ENCODE measurements at regions not wholly inside any gene's neighbourhood (a gene's known extent, or its start where the extent isn't known, plus 50 kb on each side); places are given as distances from the start of the nearest gene placed in this dataset.

DNA sequence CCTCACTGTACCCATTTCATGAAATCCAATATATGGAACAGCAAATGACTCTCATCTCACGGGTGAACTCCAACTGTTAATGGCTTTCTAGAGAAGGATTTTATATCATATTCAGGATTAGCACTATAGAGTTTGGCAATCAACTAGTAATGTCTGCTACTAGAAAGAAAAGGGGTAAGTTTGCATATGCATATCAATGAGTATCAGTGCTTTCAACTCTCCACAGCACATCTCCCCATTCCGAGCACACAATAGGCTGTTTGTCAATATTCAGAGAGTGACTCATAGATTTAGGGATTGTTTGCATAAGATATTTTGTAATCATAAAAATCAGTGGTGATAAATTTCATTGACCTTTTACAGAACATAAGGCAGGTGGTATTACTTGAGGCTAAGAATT, 163.2 kb upstream of the LMCD1 start:
- intact Hi-C loops (cut with DNase I; ENCODE audit: low total_unique reads) = no loop called here
- in situ Hi-C loops (cut with MboI; ENCODE audit: low pct_ligation_motif_present in 1 of 4, low pct_unique_long_range_greater_than_20kb in 1 of 4, low sequenced_read_pairs in 3 of 4) = no loop called here

DNA sequence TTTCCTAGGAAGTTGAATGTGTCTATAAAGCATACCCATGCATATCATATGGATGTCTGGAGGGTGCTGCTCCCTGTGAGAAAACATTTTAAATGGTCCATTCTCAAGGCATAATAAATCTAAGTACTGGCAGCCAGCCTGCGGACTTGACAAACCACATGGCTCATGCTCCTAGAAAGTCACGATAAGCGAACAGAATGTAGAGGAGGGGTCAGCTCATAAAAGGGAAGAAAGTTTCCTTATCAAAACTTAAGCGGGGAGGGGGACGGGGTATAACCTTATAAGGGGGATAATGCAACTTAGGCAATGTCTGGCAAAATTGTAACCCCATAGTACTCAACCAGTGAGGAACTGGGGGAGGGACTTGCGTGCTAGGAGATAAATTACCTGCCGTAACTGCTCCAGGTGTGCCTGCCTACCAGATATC, 159.8 kb upstream of the LMCD1 start:
- 5 to 29% methylated on average over 5 to 7 of the region's 7 CpGs for WGBS, 2 donors (ENCODE audit: low coverage in 1 of 2)
- no peak overlapping the region for H3K27ac ChIP-seq
- no peak overlapping the region for H3K4me3 ChIP-seq
- H3K4me1 ChIP-seq = no peaks in the 10 kb centered on the region
- no peak for DNase-seq
- no peaks in the 10 kb centered on the region for H3K36me3 ChIP-seq
- TF ChIP-seq POLR2A (IDR thresholded peaks at IDR 0.05) (no peak), EP300 (IDR thresholded peaks at IDR 0.05; ENCODE audit: low read depth) (no peak), POLR2AphosphoS5 (IDR thresholded peaks at IDR 0.05) (no peak)
- TF ChIP-seq, protein P1, sequence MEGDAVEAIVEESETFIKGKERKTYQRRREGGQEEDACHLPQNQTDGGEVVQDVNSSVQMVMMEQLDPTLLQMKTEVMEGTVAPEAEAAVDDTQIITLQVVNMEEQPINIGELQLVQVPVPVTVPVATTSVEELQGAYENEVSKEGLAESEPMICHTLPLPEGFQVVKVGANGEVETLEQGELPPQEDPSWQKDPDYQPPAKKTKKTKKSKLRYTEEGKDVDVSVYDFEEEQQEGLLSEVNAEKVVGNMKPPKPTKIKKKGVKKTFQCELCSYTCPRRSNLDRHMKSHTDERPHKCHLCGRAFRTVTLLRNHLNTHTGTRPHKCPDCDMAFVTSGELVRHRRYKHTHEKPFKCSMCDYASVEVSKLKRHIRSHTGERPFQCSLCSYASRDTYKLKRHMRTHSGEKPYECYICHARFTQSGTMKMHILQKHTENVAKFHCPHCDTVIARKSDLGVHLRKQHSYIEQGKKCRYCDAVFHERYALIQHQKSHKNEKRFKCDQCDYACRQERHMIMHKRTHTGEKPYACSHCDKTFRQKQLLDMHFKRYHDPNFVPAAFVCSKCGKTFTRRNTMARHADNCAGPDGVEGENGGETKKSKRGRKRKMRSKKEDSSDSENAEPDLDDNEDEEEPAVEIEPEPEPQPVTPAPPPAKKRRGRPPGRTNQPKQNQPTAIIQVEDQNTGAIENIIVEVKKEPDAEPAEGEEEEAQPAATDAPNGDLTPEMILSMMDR (IDR thresholded peaks at IDR 0.05) = no peak
- in situ Hi-C loops (cut with MboI; ENCODE audit: low pct_ligation_motif_present in 1 of 4, low pct_unique_long_range_greater_than_20kb in 1 of 4, low sequenced_read_pairs in 3 of 4) (no loop called here), intact Hi-C loops (cut with DNase I; ENCODE audit: low total_unique reads) (no loop called here)
- peaks cover 9 to 11% of the 10 kb centered on the region in 2 donors for H3K9me3 ChIP-seq
- no peaks in the 10 kb centered on the region for H3K27me3 ChIP-seq

More for the DNA sequence above, 163.2 kb upstream of the LMCD1 start:
- Histone ChIP-seq H3K4me3 (no peak overlapping the region), H3K27me3 (no peaks in the 10 kb centered on the region), H3K4me1 (no peaks in the 10 kb centered on the region), H3K27ac (no peak overlapping the region), H3K9me3 (no peaks in the 10 kb centered on the region), H3K36me3 (no peaks in the 10 kb centered on the region)
- TF ChIP-seq, protein P1 (IDR thresholded peaks at IDR 0.05) = no peak
- TF ChIP-seq POLR2A (IDR thresholded peaks at IDR 0.05) = no peak
- TF ChIP-seq EP300 (IDR thresholded peaks at IDR 0.05; ENCODE audit: low read depth) = no peak
- no peak for TF ChIP-seq POLR2AphosphoS5 (IDR thresholded peaks at IDR 0.05)
- 44 to 67% methylated on average over 2 of the region's 2 CpGs for WGBS, 2 donors (ENCODE audit: low coverage in 1 of 2)
- DNase-seq = no peak

DNA sequence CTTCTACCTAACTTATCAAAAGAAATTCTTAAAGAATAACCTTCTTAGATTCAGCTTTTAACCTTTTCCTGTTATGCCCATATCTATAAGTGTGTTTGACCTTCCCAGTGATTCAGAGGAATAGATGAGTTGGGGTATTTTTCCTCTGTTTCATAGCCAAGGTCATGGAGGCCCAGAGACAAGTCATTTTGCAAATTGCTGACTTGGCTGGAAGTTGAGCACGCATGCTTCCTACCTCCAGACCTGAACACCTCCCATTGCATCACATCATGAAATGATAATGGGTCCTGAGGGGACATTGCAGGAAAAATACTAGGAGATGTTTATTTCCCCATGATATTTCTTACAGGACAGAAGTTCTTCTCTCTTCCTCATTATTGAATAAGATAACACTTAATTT, 158.6 kb upstream of the LMCD1 start:
- Histone ChIP-seq H3K27ac (no peak overlapping the region), H3K27me3 (no peaks in the 10 kb centered on the region), H3K4me3 (no peak overlapping the region), H3K9me3 (peaks cover 9 to 11% of the 10 kb centered on the region in 2 donors), H3K36me3 (no peaks in the 10 kb centered on the region), H3K4me1 (no peaks in the 10 kb centered on the region)
- TF ChIP-seq EP300 (IDR thresholded peaks at IDR 0.05; ENCODE audit: low read depth) (no peak), POLR2AphosphoS5 (IDR thresholded peaks at IDR 0.05) (no peak), POLR2A (IDR thresholded peaks at IDR 0.05) (no peak)
- TF ChIP-seq, protein P1 (IDR thresholded peaks at IDR 0.05) = no peak
- in situ Hi-C loops (cut with MboI; ENCODE audit: low pct_ligation_motif_present in 1 of 4, low pct_unique_long_range_greater_than_20kb in 1 of 4, low sequenced_read_pairs in 3 of 4) (no loop called here), intact Hi-C loops (cut with DNase I; ENCODE audit: low total_unique reads) (no loop called here)
- WGBS, 2 donors (ENCODE audit: low coverage in 1 of 2) = 86 to 87% methylated on average over 1 of the region's 1 CpG
- no peak for DNase-seq

DNA sequence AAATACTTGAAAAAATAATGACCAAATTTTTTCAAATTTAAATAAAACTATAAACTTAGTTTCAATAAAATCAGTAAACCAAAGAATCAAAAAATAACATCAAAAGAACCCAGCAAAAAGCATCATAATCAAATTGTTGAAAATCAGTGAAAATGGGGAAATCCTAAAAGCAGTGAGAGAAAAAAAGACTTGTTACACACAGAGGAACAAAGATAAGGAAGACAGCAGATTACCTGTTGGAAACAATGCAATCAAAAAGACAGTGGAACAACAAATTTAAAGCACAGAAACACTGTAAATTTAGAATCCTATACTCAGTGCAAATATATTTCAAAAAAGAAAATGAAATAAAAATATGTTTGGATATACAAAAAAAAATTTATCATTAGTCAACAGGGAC, 156.2 kb upstream of the LMCD1 start:
- H3K27me3 ChIP-seq = no peaks in the 10 kb centered on the region
- no peaks in the 10 kb centered on the region for H3K36me3 ChIP-seq
- peaks cover 9 to 11% of the 10 kb centered on the region in 2 donors for H3K9me3 ChIP-seq
- no peaks in the 10 kb centered on the region for H3K4me1 ChIP-seq
- no peak overlapping the region for H3K27ac ChIP-seq
- no peak for TF ChIP-seq POLR2A (IDR thresholded peaks at IDR 0.05)
- in situ Hi-C loops (cut with MboI; ENCODE audit: low pct_ligation_motif_present in 1 of 4, low pct_unique_long_range_greater_than_20kb in 1 of 4, low sequenced_read_pairs in 3 of 4) (no loop called here), intact Hi-C loops (cut with DNase I; ENCODE audit: low total_unique reads) (no loop called here)
- H3K4me3 ChIP-seq = no peak overlapping the region
- DNase-seq = no peak

DNA sequence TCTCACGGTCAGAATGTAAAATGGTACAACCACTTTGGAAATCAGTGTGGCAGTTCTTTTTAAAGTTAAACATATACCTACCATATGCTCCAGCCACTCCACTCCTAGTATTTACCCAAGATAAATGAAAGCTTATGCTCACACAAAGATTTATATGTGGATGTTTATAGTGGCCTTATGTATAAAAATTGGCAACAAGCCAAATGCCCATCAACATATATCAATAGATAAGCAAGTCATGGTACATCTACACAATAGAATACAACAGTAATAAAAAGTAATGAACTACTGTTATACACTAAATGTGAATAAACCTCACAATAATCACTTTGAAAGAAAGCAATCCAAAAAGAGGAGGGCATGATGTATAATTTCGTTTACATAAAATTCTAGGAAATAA, 153.5 kb upstream of the LMCD1 start:
- TF ChIP-seq, protein P1 (IDR thresholded peaks at IDR 0.05) = no peak
- TF ChIP-seq POLR2A (IDR thresholded peaks at IDR 0.05) = no peak
- TF ChIP-seq POLR2AphosphoS5 (IDR thresholded peaks at IDR 0.05) = no peak
- no peak for TF ChIP-seq EP300 (IDR thresholded peaks at IDR 0.05; ENCODE audit: low read depth)
- Histone ChIP-seq H3K27me3 (no peaks in the 10 kb centered on the region), H3K36me3 (no peaks in the 10 kb centered on the region), H3K4me1 (no peaks in the 10 kb centered on the region), H3K9me3 (peaks cover 9 to 11% of the 10 kb centered on the region in 2 donors), H3K4me3 (no peak overlapping the region), H3K27ac (no peak overlapping the region)
- 65 to 67% methylated on average over 2 of the region's 2 CpGs for WGBS, 2 donors (ENCODE audit: low coverage in 1 of 2)
- intact Hi-C loops (cut with DNase I; ENCODE audit: low total_unique reads) (no loop called here), in situ Hi-C loops (cut with MboI; ENCODE audit: low pct_ligation_motif_present in 1 of 4, low pct_unique_long_range_greater_than_20kb in 1 of 4, low sequenced_read_pairs in 3 of 4) (no loop called here)
- DNase-seq = no peak
